ENCODE measurements at regions not wholly inside any gene's neighbourhood (a gene's known extent, or its start where the extent isn't known, plus 50 kb on each side); places are given as distances from the start of the nearest gene placed in this dataset.

DNA sequence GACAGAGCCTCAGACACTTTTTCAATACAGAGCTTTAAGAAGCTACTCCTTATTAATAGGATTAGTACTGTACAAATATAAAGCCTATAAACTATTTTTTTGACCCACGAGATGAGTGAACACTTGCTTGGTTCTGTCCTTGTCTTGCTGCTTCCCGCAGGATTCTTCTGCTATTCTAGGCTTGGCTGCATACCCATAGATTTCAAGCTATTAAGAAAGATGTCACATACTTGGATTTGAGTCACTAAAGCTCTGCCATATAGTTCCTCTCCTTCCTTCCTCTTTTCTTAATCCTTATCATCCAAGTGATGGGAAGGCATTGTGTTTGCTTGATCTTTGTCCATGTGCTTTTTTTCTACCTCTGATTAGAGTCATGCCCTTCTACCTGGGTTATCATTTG, 361.2 kb upstream of the TRPC7 start:
- no peak overlapping the region for H3K4me3 ChIP-seq
- no peak overlapping the region for H3K27ac ChIP-seq
- intact Hi-C loops (cut with DNase I; ENCODE audit: low total_unique reads) = no loop called here
- H3K36me3 ChIP-seq = no peaks in the 10 kb centered on the region
- DNase-seq = no peak
- no peaks in the 10 kb centered on the region for H3K4me1 ChIP-seq
- TF ChIP-seq POLR2A (IDR thresholded peaks at IDR 0.05) = no peak
- TF ChIP-seq, protein P1, sequence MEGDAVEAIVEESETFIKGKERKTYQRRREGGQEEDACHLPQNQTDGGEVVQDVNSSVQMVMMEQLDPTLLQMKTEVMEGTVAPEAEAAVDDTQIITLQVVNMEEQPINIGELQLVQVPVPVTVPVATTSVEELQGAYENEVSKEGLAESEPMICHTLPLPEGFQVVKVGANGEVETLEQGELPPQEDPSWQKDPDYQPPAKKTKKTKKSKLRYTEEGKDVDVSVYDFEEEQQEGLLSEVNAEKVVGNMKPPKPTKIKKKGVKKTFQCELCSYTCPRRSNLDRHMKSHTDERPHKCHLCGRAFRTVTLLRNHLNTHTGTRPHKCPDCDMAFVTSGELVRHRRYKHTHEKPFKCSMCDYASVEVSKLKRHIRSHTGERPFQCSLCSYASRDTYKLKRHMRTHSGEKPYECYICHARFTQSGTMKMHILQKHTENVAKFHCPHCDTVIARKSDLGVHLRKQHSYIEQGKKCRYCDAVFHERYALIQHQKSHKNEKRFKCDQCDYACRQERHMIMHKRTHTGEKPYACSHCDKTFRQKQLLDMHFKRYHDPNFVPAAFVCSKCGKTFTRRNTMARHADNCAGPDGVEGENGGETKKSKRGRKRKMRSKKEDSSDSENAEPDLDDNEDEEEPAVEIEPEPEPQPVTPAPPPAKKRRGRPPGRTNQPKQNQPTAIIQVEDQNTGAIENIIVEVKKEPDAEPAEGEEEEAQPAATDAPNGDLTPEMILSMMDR (IDR thresholded peaks at IDR 0.05) = no peak
- no peak for TF ChIP-seq POLR2AphosphoS5 (IDR thresholded peaks at IDR 0.05)
- no peak for TF ChIP-seq EP300 (IDR thresholded peaks at IDR 0.05)
- no peaks in the 10 kb centered on the region for H3K27me3 ChIP-seq
- no peaks in the 10 kb centered on the region for H3K9me3 ChIP-seq
- WGBS, 5 donors = 54 to 70% (median 68%) methylated on average over 2 of the region's 2 CpGs

DNA sequence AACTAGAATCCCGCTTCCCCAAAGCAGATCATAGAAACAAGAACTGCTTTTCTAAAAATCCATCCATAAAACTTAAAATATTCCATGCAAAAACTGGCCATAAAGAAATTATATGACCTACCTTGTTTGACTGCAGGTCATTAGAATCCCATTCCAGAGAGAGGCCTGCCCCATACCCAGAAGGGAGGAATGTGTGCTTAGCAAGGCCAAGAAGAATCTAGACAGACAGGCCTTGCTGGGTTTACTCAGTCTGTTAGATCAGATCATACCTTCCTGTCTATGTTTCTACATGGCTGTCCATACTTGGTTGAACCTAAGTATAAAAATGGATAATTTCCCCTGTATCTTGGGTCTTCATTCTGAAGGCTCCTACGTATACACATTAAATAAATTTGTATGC, 358.8 kb upstream of the TRPC7 start:
- Histone ChIP-seq H3K36me3 (no peaks in the 10 kb centered on the region), H3K9me3 (no peaks in the 10 kb centered on the region), H3K27me3 (no peaks in the 10 kb centered on the region), H3K4me1 (no peaks in the 10 kb centered on the region), H3K27ac (no peak overlapping the region), H3K4me3 (no peak overlapping the region)
- DNase-seq = no peak
- 61 to 76% (median 72%) methylated on average over 2 of the region's 2 CpGs for WGBS, 5 donors
- intact Hi-C loops (cut with DNase I; ENCODE audit: low total_unique reads) = no loop called here
- TF ChIP-seq, protein P1 (IDR thresholded peaks at IDR 0.05) = no peak
- TF ChIP-seq EP300 (IDR thresholded peaks at IDR 0.05) = no peak
- TF ChIP-seq POLR2AphosphoS5 (IDR thresholded peaks at IDR 0.05) = no peak
- no peak for TF ChIP-seq POLR2A (IDR thresholded peaks at IDR 0.05)

DNA sequence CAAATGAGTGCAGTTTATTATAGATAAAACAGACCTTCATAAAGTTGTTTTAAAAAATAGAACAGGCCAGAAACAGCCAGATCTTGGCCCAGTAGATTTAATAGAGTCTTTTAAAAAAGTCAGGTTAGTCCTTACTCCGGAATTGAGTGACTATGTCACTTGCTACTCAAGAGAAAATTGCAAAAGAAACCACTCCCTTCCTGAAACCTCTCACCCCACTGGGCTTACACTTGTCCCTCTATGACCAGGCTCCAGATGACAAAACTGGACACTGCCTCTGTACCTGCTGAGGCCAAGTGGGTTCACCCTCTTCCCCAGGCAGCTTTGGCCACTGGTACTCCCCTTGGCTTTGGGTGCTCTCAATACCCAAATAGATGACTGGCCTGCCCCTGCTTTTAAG, 357.2 kb upstream of the TRPC7 start:
- no peak for DNase-seq
- WGBS, 5 donors = 81 to 91% (median 89%) methylated on average over 1 of the region's 1 CpG
- no peak for TF ChIP-seq POLR2AphosphoS5 (IDR thresholded peaks at IDR 0.05)
- Histone ChIP-seq H3K4me1 (no peaks in the 10 kb centered on the region), H3K4me3 (no peak overlapping the region), H3K9me3 (no peaks in the 10 kb centered on the region), H3K36me3 (no peaks in the 10 kb centered on the region), H3K27me3 (no peaks in the 10 kb centered on the region), H3K27ac (no peak overlapping the region)
- intact Hi-C loops (cut with DNase I; ENCODE audit: low total_unique reads) = no loop called here

DNA sequence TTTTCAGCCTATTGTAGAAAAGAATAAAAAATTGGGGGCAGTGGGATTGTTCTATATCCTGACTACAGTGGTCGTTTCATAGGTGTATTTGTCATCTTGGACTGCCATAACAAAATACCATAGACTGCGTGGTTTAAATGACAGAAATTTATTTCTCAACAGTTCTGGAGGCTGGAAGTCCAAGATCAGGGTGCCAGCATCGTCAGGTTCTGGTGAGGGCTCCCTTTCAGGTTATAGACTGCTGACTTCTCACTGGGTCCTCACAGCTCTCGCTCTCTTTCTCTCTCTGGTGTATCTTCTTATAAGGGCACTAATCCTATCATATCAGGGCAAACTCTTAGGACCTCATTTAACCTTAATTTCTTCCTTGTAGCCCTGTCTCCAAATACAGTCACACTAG, 356.7 kb upstream of the TRPC7 start:
- intact Hi-C loops (cut with DNase I; ENCODE audit: low total_unique reads) = no loop called here
- DNase-seq = no peak
- Histone ChIP-seq H3K9me3 (no peaks in the 10 kb centered on the region), H3K4me1 (no peaks in the 10 kb centered on the region), H3K36me3 (no peaks in the 10 kb centered on the region), H3K27me3 (no peaks in the 10 kb centered on the region), H3K4me3 (no peak overlapping the region), H3K27ac (no peak overlapping the region)
- TF ChIP-seq POLR2A (IDR thresholded peaks at IDR 0.05) = no peak
- TF ChIP-seq, protein P1 (IDR thresholded peaks at IDR 0.05) = no peak
- TF ChIP-seq POLR2AphosphoS5 (IDR thresholded peaks at IDR 0.05) = no peak
- no peak for TF ChIP-seq EP300 (IDR thresholded peaks at IDR 0.05)
- WGBS, 5 donors = 62 to 69% (median 66%) methylated on average over 4 of the region's 4 CpGs

DNA sequence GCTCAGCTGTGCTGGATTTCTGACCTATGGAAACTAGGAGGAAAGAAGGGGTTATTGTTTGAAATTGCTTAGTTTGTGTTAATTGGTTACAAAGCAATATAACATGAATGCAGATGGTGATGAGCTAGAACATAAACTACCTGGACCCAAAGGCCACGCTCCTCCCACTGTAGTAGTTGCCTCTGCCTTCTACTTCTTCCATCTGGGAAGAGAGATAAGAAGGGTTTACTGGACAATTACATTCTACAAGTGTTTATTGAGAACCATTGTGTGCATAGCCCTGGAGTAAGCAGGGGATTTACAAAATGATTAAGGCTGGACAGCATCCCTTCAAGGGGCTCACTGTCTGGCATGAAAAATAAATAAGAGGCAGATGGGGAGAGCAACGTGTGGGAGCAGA, 355.3 kb upstream of the TRPC7 start:
- H3K36me3 ChIP-seq = no peaks in the 10 kb centered on the region
- 40 to 48% (median 43%) methylated on average over 2 of the region's 2 CpGs for WGBS, 5 donors
- no peaks in the 10 kb centered on the region for H3K4me1 ChIP-seq
- TF ChIP-seq, protein P1 (IDR thresholded peaks at IDR 0.05) = no peak
- TF ChIP-seq POLR2AphosphoS5 (IDR thresholded peaks at IDR 0.05) (no peak), POLR2A (IDR thresholded peaks at IDR 0.05) (no peak), EP300 (IDR thresholded peaks at IDR 0.05) (no peak)
- intact Hi-C loops (cut with DNase I; ENCODE audit: low total_unique reads) = no loop called here
- no peaks in the 10 kb centered on the region for H3K27me3 ChIP-seq
- H3K9me3 ChIP-seq = no peaks in the 10 kb centered on the region
- no peak for DNase-seq
- no peak overlapping the region for H3K27ac ChIP-seq
- no peak overlapping the region for H3K4me3 ChIP-seq
